ENCODE measurements at regions not wholly inside any gene's neighbourhood (a gene's known extent, or its start where the extent isn't known, plus 50 kb on each side); places are given as distances from the start of the nearest gene placed in this dataset.

DNA sequence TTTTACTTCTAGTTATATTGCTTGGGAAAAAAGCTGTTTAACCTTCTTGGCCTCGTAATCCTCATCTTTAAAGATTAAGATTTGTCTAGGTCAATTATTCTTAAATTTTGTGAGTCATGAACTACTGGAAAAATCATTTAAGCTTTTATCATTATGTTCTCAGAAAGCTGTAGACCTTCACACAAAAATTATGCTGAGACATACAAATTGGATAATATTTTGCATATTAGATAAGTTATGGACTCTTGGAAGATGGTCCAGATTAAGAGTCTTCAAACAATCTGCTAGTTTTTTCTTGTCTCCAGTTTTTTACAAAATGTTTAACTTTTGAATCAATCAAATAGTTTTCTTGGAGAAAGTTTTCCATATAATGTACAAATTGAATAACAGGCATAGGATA lies 108.1 kb upstream of the NEIL3 start:
- Histone ChIP-seq H3K27ac (ENCODE audit: low read depth, low read length, severe bottlenecking) (no peak overlapping the region), H3K36me3 (ENCODE audit: control insufficient read depth, insufficient read depth, low read length) (no peaks in the 10 kb centered on the region), H3K9me3 (ENCODE audit: control insufficient read depth, low read length) (no peaks in the 10 kb centered on the region), H3K4me1 (ENCODE audit: control insufficient read depth, insufficient read depth, low read length, poor library complexity, severe bottlenecking) (no peaks in the 10 kb centered on the region), H3K4me3 (ENCODE audit: extremely low read depth, insufficient read depth, low read length, poor library complexity, severe bottlenecking) (no peak overlapping the region)
- no CpG with 5 or more reads among the region's 1 CpG for WGBS, 2 experiments (ENCODE audit: insufficient coverage in 2 of 2)

DNA sequence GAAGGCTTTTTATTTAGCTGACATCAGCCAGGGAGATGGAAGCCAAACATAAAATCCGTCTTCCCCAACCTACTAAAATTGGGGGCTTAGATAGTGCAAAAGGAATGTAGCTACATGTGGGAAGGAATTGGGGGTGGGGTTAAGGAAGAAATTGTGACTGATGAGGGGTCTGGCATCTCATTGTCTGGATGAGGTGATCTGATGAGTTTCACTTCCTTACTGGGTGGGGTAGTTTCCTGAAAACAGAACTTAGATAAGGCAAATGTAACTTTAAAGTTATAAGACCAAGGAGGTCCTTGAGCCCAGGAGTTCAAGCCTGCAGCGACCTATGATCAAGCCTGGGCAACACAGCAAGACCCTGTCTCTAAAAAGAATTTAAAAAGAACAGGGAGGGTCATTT lies 105.5 kb upstream of the NEIL3 start:
- Histone ChIP-seq H3K4me3 (ENCODE audit: extremely low read depth, insufficient read depth, low read length, poor library complexity, severe bottlenecking) (no peak overlapping the region), H3K27ac (ENCODE audit: low read depth, low read length, severe bottlenecking) (no peak overlapping the region), H3K4me1 (ENCODE audit: control insufficient read depth, insufficient read depth, low read length, poor library complexity, severe bottlenecking) (no peaks in the 10 kb centered on the region), H3K36me3 (ENCODE audit: control insufficient read depth, insufficient read depth, low read length) (no peaks in the 10 kb centered on the region), H3K9me3 (ENCODE audit: control insufficient read depth, low read length) (no peaks in the 10 kb centered on the region)
- WGBS, 2 experiments (ENCODE audit: insufficient coverage in 2 of 2), result 63 to 100% methylated on average over 1 of the region's 2 CpGs

DNA sequence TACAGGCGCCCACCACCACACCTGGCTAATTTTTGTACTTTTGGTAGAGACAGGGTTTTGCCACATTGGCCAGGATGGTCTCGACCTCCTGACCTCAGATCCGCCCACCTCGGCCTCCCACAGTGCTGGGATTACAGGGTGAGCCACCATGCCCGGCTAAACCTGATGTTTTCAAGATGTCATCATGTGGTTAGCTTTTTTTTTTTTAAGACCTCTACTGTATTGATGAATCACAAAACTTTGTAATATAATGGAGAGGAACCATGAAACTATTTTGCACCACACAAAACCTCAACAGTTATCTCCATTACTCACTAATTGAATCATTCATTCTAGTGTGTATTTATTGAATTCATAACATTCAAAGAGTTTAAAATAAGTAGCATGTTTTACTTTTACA lies 94.7 kb upstream of the NEIL3 start:
- no peak overlapping the region for H3K4me3 ChIP-seq (ENCODE audit: extremely low read depth, insufficient read depth, low read length, poor library complexity, severe bottlenecking)
- H3K9me3 ChIP-seq (ENCODE audit: control insufficient read depth, low read length), result no peaks in the 10 kb centered on the region
- no peak overlapping the region for H3K27ac ChIP-seq (ENCODE audit: low read depth, low read length, severe bottlenecking)
- no peaks in the 10 kb centered on the region for H3K4me1 ChIP-seq (ENCODE audit: control insufficient read depth, insufficient read depth, low read length, poor library complexity, severe bottlenecking)
- 91% methylated on average over 4 of the region's 5 CpGs for WGBS, 2 experiments (ENCODE audit: insufficient coverage in 2 of 2)
- H3K36me3 ChIP-seq (ENCODE audit: control insufficient read depth, insufficient read depth, low read length), result no peaks in the 10 kb centered on the region

DNA sequence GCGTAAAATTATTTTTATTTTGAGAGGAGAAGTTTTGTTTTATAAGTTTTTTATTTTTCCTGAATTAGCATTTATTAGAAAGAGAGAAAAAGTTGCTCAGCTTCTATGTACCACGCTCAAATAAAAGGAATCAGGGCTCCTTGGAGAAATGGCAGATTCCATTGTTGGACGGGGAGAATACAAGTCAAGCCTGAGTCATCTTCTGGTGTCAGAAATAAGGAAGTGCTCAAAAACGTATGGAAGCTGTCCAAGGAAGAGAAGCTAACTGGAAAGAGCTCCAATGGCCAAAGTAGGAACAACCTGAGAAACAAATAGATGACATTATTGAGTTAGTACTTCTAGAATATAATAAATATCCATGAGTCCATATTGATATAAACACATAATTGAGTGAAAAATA lies 89.3 kb upstream of the NEIL3 start:
- no peak overlapping the region for H3K4me3 ChIP-seq (ENCODE audit: extremely low read depth, insufficient read depth, low read length, poor library complexity, severe bottlenecking)
- 83 to 92% methylated on average over 2 to 3 of the region's 4 CpGs for WGBS, 2 experiments (ENCODE audit: insufficient coverage in 2 of 2)
- no peak overlapping the region for H3K27ac ChIP-seq (ENCODE audit: low read depth, low read length, severe bottlenecking)
- no peaks in the 10 kb centered on the region for H3K4me1 ChIP-seq (ENCODE audit: control insufficient read depth, insufficient read depth, low read length, poor library complexity, severe bottlenecking)
- H3K9me3 ChIP-seq (ENCODE audit: control insufficient read depth, low read length), result no peaks in the 10 kb centered on the region
- no peaks in the 10 kb centered on the region for H3K36me3 ChIP-seq (ENCODE audit: control insufficient read depth, insufficient read depth, low read length)

DNA sequence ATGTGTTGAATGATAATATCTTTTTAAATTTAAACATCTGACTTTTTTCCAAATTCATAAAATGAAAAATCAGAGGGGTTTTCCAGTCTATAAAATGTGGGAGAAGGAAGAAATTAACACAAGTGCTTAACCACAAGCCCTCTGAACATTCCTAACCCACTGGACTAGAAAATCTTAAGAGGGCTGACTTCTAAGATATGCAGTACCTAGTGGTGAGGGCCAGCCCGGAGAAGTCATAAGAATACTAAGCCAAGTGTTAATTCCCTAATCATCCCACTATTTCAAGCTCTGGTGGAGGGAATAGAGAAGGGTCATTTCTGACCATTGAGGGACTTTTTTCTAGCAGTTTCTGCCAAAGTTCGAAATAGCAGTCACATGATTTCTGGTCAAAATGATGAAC lies 86.9 kb upstream of the NEIL3 start:
- H3K36me3 ChIP-seq (ENCODE audit: control insufficient read depth, insufficient read depth, low read length), result no peaks in the 10 kb centered on the region
- no peak overlapping the region for H3K27ac ChIP-seq (ENCODE audit: low read depth, low read length, severe bottlenecking)
- 75 to 100% methylated on average over 1 of the region's 2 CpGs for WGBS, 2 experiments (ENCODE audit: insufficient coverage in 2 of 2)
- no peaks in the 10 kb centered on the region for H3K9me3 ChIP-seq (ENCODE audit: control insufficient read depth, low read length)
- no peaks in the 10 kb centered on the region for H3K4me1 ChIP-seq (ENCODE audit: control insufficient read depth, insufficient read depth, low read length, poor library complexity, severe bottlenecking)
- no peak overlapping the region for H3K4me3 ChIP-seq (ENCODE audit: extremely low read depth, insufficient read depth, low read length, poor library complexity, severe bottlenecking)

DNA sequence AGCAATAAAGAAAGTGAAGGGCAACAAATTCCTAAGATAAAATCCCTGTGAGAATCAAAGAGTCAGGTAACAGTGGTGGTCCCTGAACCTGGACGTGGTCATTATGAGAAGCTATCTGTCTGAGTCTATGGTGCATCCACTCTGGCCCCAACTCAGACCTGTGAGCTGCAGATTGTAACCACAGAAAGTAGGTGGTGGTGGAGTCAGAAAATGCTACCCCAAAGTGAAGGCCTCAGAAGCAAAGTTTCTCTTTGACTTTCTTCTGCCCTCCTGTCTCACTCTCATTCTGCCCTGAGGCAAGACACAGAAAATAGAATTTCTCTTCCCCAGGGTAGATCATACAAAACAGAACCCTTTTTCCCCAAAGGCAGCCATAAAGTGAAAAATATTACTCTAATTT lies 84.1 kb upstream of the NEIL3 start:
- no peaks in the 10 kb centered on the region for H3K36me3 ChIP-seq (ENCODE audit: control insufficient read depth, insufficient read depth, low read length)
- H3K4me3 ChIP-seq (ENCODE audit: extremely low read depth, insufficient read depth, low read length, poor library complexity, severe bottlenecking), result no peak overlapping the region
- WGBS, 2 experiments (ENCODE audit: insufficient coverage in 2 of 2), result 63 to 86% methylated on average over 1 of the region's 1 CpG
- no peaks in the 10 kb centered on the region for H3K4me1 ChIP-seq (ENCODE audit: control insufficient read depth, insufficient read depth, low read length, poor library complexity, severe bottlenecking)
- no peak overlapping the region for H3K27ac ChIP-seq (ENCODE audit: low read depth, low read length, severe bottlenecking)
- no peaks in the 10 kb centered on the region for H3K9me3 ChIP-seq (ENCODE audit: control insufficient read depth, low read length)

DNA sequence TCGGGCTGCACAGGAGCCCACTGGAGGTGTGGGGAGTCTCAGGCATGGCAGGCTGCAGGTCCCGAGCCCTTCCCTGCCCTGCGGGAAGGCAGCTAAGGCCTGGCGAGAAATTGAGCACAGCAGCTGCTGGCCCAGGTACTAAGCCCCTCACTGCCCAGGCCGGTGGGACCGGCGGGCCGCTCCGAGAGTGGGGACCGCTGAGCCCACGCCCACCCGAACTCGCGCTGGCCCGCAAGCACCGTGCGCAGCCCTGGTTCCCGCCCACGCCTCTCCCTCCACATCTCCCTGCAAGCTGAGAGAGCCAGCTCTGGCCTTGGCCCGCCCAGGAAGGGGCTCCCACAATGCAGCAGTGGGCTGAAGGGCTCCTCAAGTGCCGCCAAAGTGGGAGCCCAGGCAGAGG lies 82.0 kb upstream of the NEIL3 start:
- no peaks in the 10 kb centered on the region for H3K9me3 ChIP-seq (ENCODE audit: control insufficient read depth, low read length)
- H3K36me3 ChIP-seq (ENCODE audit: control insufficient read depth, insufficient read depth, low read length), result no peaks in the 10 kb centered on the region
- H3K4me1 ChIP-seq (ENCODE audit: control insufficient read depth, insufficient read depth, low read length, poor library complexity, severe bottlenecking), result no peaks in the 10 kb centered on the region
- no peak overlapping the region for H3K27ac ChIP-seq (ENCODE audit: low read depth, low read length, severe bottlenecking)
- H3K4me3 ChIP-seq (ENCODE audit: extremely low read depth, insufficient read depth, low read length, poor library complexity, severe bottlenecking), result no peak overlapping the region
- 82 to 87% methylated on average over 12 of the region's 21 CpGs for WGBS, 2 experiments (ENCODE audit: insufficient coverage in 2 of 2)

DNA sequence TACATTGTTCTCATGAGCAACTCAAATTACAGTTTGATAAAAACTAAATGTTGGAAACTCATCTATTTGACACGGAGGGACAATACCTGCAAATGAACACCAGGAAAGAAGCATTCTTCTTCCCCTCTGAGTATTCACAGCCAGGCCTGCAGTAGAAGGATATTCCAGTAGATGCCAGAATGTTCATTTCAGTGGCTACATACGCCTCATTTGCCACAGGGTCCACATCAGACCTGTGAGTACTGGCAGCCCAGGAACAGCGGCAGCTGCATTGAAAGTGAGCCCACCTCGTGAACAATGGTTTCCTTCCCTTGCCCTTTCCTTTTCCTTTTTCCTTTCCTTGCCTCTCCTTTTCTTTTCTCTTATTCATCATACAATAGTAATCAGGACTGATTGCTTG lies 81.1 kb upstream of the NEIL3 start:
- no peak overlapping the region for H3K27ac ChIP-seq (ENCODE audit: low read depth, low read length, severe bottlenecking)
- WGBS, 2 experiments (ENCODE audit: insufficient coverage in 2 of 2), result 89 to 100% methylated on average over 3 to 4 of the region's 4 CpGs
- no peaks in the 10 kb centered on the region for H3K36me3 ChIP-seq (ENCODE audit: control insufficient read depth, insufficient read depth, low read length)
- H3K4me1 ChIP-seq (ENCODE audit: control insufficient read depth, insufficient read depth, low read length, poor library complexity, severe bottlenecking), result no peaks in the 10 kb centered on the region
- H3K9me3 ChIP-seq (ENCODE audit: control insufficient read depth, low read length), result no peaks in the 10 kb centered on the region
- no peak overlapping the region for H3K4me3 ChIP-seq (ENCODE audit: extremely low read depth, insufficient read depth, low read length, poor library complexity, severe bottlenecking)

DNA sequence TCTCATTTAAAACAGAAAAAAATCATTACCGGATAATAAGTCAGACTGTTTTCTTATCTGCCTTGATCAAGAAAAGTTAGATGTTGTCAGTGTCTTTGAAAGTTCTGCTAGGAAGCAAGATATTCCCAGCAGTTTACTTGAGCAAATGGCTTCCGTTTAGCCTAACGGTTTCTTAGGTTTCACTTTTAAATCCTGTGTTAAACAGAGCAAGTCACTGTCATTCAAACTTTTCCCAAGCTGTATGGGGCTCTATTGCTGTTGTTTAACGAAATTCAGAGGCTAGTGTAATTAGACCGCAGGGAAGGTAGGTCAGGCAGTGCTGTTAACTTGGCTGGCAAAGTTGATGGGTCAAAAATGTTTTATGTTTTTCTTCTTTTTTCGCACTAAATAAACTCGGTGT lies 80.3 kb upstream of the NEIL3 start:
- no peaks in the 10 kb centered on the region for H3K9me3 ChIP-seq (ENCODE audit: control insufficient read depth, low read length)
- no peaks in the 10 kb centered on the region for H3K4me1 ChIP-seq (ENCODE audit: control insufficient read depth, insufficient read depth, low read length, poor library complexity, severe bottlenecking)
- no peaks in the 10 kb centered on the region for H3K36me3 ChIP-seq (ENCODE audit: control insufficient read depth, insufficient read depth, low read length)
- no peak overlapping the region for H3K4me3 ChIP-seq (ENCODE audit: extremely low read depth, insufficient read depth, low read length, poor library complexity, severe bottlenecking)
- WGBS, 2 experiments (ENCODE audit: insufficient coverage in 2 of 2), result 62 to 77% methylated on average over 2 to 3 of the region's 7 CpGs
- no peak overlapping the region for H3K27ac ChIP-seq (ENCODE audit: low read depth, low read length, severe bottlenecking)

DNA sequence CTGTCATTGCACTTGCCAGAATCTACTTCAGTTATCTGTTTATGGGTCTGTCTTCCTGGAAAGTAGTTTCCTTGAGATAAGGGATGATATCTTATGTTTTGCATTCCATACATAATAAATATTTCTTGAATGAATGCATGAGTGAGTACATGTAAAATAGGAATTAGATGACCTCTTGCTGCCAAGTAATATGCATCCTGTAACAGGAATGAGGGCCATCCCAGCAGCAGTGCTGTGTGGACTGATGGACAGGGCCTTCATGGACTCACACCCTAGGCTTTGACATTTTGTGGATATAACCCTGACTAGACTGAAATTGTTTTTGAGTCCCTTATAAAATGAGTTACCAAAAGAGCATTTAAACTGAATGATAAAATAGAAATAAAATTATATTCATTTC lies 77.2 kb upstream of the NEIL3 start:
- Histone ChIP-seq H3K4me1 (ENCODE audit: control insufficient read depth, insufficient read depth, low read length, poor library complexity, severe bottlenecking) (no peaks in the 10 kb centered on the region), H3K9me3 (ENCODE audit: control insufficient read depth, low read length) (no peaks in the 10 kb centered on the region), H3K36me3 (ENCODE audit: control insufficient read depth, insufficient read depth, low read length) (no peaks in the 10 kb centered on the region), H3K27ac (ENCODE audit: low read depth, low read length, severe bottlenecking) (no peak overlapping the region), H3K4me3 (ENCODE audit: extremely low read depth, insufficient read depth, low read length, poor library complexity, severe bottlenecking) (no peak overlapping the region)

DNA sequence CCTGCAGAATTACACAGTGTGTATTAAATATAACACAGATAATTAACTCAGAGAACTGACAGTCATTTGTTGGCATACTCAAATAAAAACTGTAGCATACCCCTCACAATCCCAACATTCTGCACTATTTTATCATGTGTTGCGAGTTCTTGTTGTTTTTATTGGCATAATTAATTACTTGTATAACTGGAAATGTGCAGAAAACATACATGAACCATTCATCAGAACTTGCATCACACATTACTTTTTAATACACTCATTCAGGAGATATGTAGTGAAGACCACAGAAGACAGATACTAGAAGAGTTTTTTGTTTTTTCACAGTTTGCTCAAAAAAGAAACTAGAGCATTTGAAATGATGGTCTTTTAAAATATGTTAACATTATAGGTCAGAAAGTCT lies 74.6 kb upstream of the NEIL3 start:
- WGBS, 2 experiments (ENCODE audit: insufficient coverage in 2 of 2), result no CpG with 5 or more reads among the region's 1 CpG
- Histone ChIP-seq H3K9me3 (ENCODE audit: control insufficient read depth, low read length) (no peaks in the 10 kb centered on the region), H3K4me3 (ENCODE audit: extremely low read depth, insufficient read depth, low read length, poor library complexity, severe bottlenecking) (no peak overlapping the region), H3K27ac (ENCODE audit: low read depth, low read length, severe bottlenecking) (no peak overlapping the region), H3K4me1 (ENCODE audit: control insufficient read depth, insufficient read depth, low read length, poor library complexity, severe bottlenecking) (no peaks in the 10 kb centered on the region), H3K36me3 (ENCODE audit: control insufficient read depth, insufficient read depth, low read length) (no peaks in the 10 kb centered on the region)

DNA sequence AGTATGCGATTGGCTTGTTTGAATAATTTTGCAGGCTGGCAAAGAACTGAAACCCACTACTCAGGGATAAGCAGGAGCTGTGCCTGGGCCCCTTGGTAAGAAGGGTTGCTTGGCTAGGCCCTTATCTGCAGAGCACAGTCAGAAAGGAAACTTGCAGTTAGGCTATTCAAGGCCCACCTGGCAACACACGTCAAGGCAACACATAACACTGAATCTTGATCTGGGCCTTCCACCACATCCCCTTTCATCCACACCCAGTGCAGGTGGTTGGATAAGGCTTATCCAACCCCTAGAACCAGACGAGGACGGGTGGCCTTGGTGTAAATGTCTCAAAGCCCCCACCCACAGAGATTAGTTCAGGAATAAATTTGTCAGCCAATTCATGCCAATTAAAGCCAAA lies 72.8 kb upstream of the NEIL3 start:
- no peak overlapping the region for H3K27ac ChIP-seq (ENCODE audit: low read depth, low read length, severe bottlenecking)
- H3K36me3 ChIP-seq (ENCODE audit: control insufficient read depth, insufficient read depth, low read length), result no peaks in the 10 kb centered on the region
- no peaks in the 10 kb centered on the region for H3K4me1 ChIP-seq (ENCODE audit: control insufficient read depth, insufficient read depth, low read length, poor library complexity, severe bottlenecking)
- WGBS, 2 experiments (ENCODE audit: insufficient coverage in 2 of 2), result 100% methylated on average over 1 of the region's 4 CpGs; no CpG with 5 or more reads in 1 of the 2 experiments
- no peaks in the 10 kb centered on the region for H3K9me3 ChIP-seq (ENCODE audit: control insufficient read depth, low read length)
- H3K4me3 ChIP-seq (ENCODE audit: extremely low read depth, insufficient read depth, low read length, poor library complexity, severe bottlenecking), result no peak overlapping the region

All from mesodermal cell (in vitro differentiated cells).